Gastroesophageal sphincter (tissue), 4 donors: ENCODE measurements at regions not wholly inside any gene's neighbourhood (a gene's known extent, or its start where the extent isn't known, plus 50 kb on each side); places are given as distances from the start of the nearest gene placed in this dataset.

Experiments used
- ATAC-seq: fragments of 150-250 bp; one replicate; pipeline ENCODE4 v1.9.1; 2016; ENCODE audit warnings: mild to moderate bottlenecking, moderate library complexity
- H3K27ac ChIP-seq, 4 donors: fragments of 200-600 bp; sonication (generic) in 3 of 4; 1 replicate in 3 of 4; 2 replicates in 1 of 4; pipeline ENCODE4 v1.5.1; 2016 to 2019
- H3K27me3 ChIP-seq: fragments of 200-600 bp; sonication (generic); one replicate; pipeline ENCODE4 v1.5.1; 2019
- H3K36me3 ChIP-seq, 2 donors: fragments of 200-600 bp; sonication (generic); one replicate each; pipeline ENCODE4 v1.5.1; 2019; ENCODE audit warnings: control low read depth in 1 of 2
- H3K4me1 ChIP-seq, 3 donors: fragments of 200-600 bp; sonication (generic); 1 replicate in 2 of 3; 2 replicates in 1 of 3; pipeline ENCODE4 v1.5.1; 2016 to 2019; ENCODE audit warnings: control low read depth in 2 of 3
- H3K4me3 ChIP-seq, 2 donors: fragments of 200-600 bp; sonication (generic); one replicate each; pipeline ENCODE4 v1.5.1; 2019; ENCODE audit warnings: mild to moderate bottlenecking in 1 of 2, moderate library complexity in 1 of 2
- H3K9me3 ChIP-seq, 3 donors: fragments of 200-600 bp; sonication (generic); one replicate each; pipeline ENCODE4 v1.5.1; 2017 to 2019; ENCODE audit warnings: control low read depth in 2 of 3
- CTCF ChIP-seq, 4 experiments: fragments of 200-600 bp in 2 of 4; fragments of 450-650 bp in 2 of 4; sonication (generic) in 1 of 4; IDR thresholded peaks; one replicate each; pipeline ENCODE4 v1.5.1; 2017 to 2019; ENCODE audit warnings: antibody characterized with exemption in 4 of 4, mild to moderate bottlenecking in 2 of 4, moderate library complexity in 2 of 4
- EP300 ChIP-seq: sonication (generic); formaldehyde crosslinking; IDR thresholded peaks from one replicate; pipeline ENCODE4 v1.6.1; 2017; ENCODE audit warnings: antibody characterized with exemption, mild to moderate bottlenecking
- POLR2A ChIP-seq, 2 donors: fragments of 450-650 bp; IDR thresholded peaks; one replicate each; pipeline ENCODE4 v1.6.1; 2017; ENCODE audit warnings: antibody characterized with exemption in 2 of 2, mild to moderate bottlenecking in 2 of 2, moderate library complexity in 1 of 2
- POLR2AphosphoS5 ChIP-seq: sonication (generic); formaldehyde crosslinking; IDR thresholded peaks from one replicate; pipeline ENCODE4 v1.6.1; 2017; ENCODE audit warnings: antibody characterized with exemption
- WGBS, 2 donors: methylation state at CpG; one replicate each; pipeline ENCODE4 v1.1.5; 2018; ENCODE audit warnings: low coverage in 1 of 2; 5-methylcytosine and 5-hydroxymethylcytosine counted together

- Histone ChIP-seq H3K4me1 (peaks cover 0 to 17% (median 0%) of the 10 kb centered on the region in 3 donors), H3K36me3 (no peaks in the 10 kb centered on the region), H3K4me3 (no peak overlapping the region), H3K27ac (no peak overlapping the region), H3K9me3 (no peaks in the 10 kb centered on the region), H3K27me3 (no peaks in the 10 kb centered on the region)
- TF ChIP-seq CTCF (IDR thresholded peaks at IDR 0.05) = no peak
- no peak for TF ChIP-seq POLR2A (IDR thresholded peaks at IDR 0.05)
- no peak for TF ChIP-seq POLR2AphosphoS5
- TF ChIP-seq EP300 = no peak
- 45 to 62% methylated on average over 3 of the region's 3 CpGs for WGBS, 2 donors
- ATAC-seq = no peak
Measured at GRCh38 chr5:97544240-97544639, 361.2 kb upstream of the RIOK2 start.

- no peaks in the 10 kb centered on the region for H3K36me3 ChIP-seq
- no peaks in the 10 kb centered on the region for H3K27me3 ChIP-seq
- no peak overlapping the region for H3K27ac ChIP-seq
- no peak for ATAC-seq
- H3K4me3 ChIP-seq = no peak overlapping the region
- H3K4me1 ChIP-seq = peaks cover 0 to 17% (median 0%) of the 10 kb centered on the region in 3 donors
- H3K9me3 ChIP-seq = no peaks in the 10 kb centered on the region
- TF ChIP-seq POLR2A (IDR thresholded peaks at IDR 0.05) = no peak
- no peak for TF ChIP-seq POLR2AphosphoS5
- no peak for TF ChIP-seq CTCF (IDR thresholded peaks at IDR 0.05)
- no peak for TF ChIP-seq EP300
- 67 to 68% methylated on average over 5 of the region's 5 CpGs for WGBS, 2 donors
Measured at GRCh38 chr5:97544678-97545077, 361.6 kb upstream of the RIOK2 start.

DNA sequence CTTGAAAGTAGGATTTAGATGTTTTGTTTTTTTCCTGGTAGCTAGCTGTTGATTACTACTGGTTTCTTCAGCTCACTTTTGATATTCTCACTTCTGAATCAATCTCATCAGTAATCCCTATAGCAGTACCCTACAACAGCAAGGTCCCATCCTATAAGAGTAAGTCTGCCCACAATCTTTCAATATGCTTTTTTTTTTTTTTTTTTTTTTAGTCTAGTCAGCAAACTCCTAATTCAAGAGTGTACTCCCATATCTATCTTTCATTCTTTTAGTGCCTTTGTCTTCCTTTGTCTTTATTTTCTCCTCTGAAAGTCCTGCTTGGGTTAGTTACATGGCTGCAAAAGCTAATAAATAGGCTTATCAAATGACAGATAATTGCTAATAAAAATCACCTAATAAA lies 362.4 kb upstream of the RIOK2 start:
- TF ChIP-seq POLR2A (IDR thresholded peaks at IDR 0.05) = no peak
- no peak for TF ChIP-seq CTCF (IDR thresholded peaks at IDR 0.05)
- TF ChIP-seq POLR2AphosphoS5 = no peak
- TF ChIP-seq EP300 = no peak
- Histone ChIP-seq H3K36me3 (no peaks in the 10 kb centered on the region), H3K4me1 (peaks cover 0 to 17% (median 0%) of the 10 kb centered on the region in 3 donors), H3K9me3 (no peaks in the 10 kb centered on the region), H3K27ac (no peak overlapping the region), H3K27me3 (no peaks in the 10 kb centered on the region), H3K4me3 (no peak overlapping the region)
- no peak for ATAC-seq

GRCh38 chr5:97545886-97546535 lies 363.0 kb upstream of the RIOK2 start:
- ATAC-seq = no peak
- no peak for TF ChIP-seq POLR2A (IDR thresholded peaks at IDR 0.05)
- TF ChIP-seq CTCF (IDR thresholded peaks at IDR 0.05) = no peak
- TF ChIP-seq POLR2AphosphoS5 = no peak
- no peak for TF ChIP-seq EP300
- WGBS, 2 donors = 38 to 49% methylated on average over 2 of the region's 2 CpGs

DNA sequence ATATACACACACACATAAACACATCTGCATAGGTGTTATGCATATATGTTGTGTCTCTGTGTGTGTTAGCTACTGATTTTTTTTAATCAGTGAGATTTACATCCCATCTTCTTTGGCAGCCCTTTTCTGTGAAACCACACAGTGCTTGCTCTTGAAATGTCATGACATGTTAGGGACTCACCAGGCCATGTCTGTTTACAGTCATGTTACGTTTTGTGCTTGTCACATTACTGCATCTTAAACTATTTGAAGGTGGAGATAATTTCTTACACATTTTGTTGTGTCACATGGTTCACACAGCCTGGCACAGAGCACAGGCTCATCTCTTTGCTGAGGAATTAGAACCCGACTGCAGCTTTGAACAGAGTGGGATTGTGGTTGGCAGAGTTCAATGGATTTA lies 364.4 kb upstream of the RIOK2 start:
- Histone ChIP-seq H3K4me3 (no peak overlapping the region), H3K27me3 (no peaks in the 10 kb centered on the region), H3K36me3 (no peaks in the 10 kb centered on the region), H3K27ac (no peak overlapping the region), H3K4me1 (peaks cover 0 to 17% (median 0%) of the 10 kb centered on the region in 3 donors), H3K9me3 (no peaks in the 10 kb centered on the region)
- no peak for ATAC-seq
- TF ChIP-seq EP300 (no peak), POLR2A (IDR thresholded peaks at IDR 0.05) (no peak), POLR2AphosphoS5 (no peak), CTCF (IDR thresholded peaks at IDR 0.05) (no peak)
- 79 to 90% methylated on average over 2 of the region's 2 CpGs for WGBS, 2 donors

More at GRCh38 chr5:97545886-97546535, 363.0 kb upstream of the RIOK2 start:
- H3K27ac ChIP-seq = no peak overlapping the region
- no peak overlapping the region for H3K4me3 ChIP-seq
- peaks cover 0 to 17% (median 0%) of the 10 kb centered on the region in 3 donors for H3K4me1 ChIP-seq
- no peaks in the 10 kb centered on the region for H3K27me3 ChIP-seq
- H3K9me3 ChIP-seq = no peaks in the 10 kb centered on the region
- H3K36me3 ChIP-seq = no peaks in the 10 kb centered on the region
